K562 (cell line): ENCODE measurements at regions not wholly inside any gene's neighbourhood (a gene's known extent, or its start where the extent isn't known, plus 50 kb on each side); places are given as distances from the start of the nearest gene placed in this dataset.

Source experiments
- ATAC-seq: fragments of 200-7000 bp; cut with Tn5 transposase; 3 replicates; pipeline ENCODE4 v1.9.1; 2020; ENCODE audit warnings: moderate library complexity
- BruUV-seq: library from RNA; stranded (reverse); fragments of 400-500 nt; replicated peaks from 2 replicates; lab custom pipeline; 2021; lab: Mats Ljungman, UMichigan
- CTCF ChIA-PET: fragments of 300-600 bp; formaldehyde crosslinking; extraction: SDS; loops from one replicate; lab custom pipeline; 2021; ENCODE audit warnings: low intra/inter-chr PET ratio; lab: Yijun Ruan, JAX
- POLR2A ChIA-PET: fragments of 300-600, 350-650 bp; sonication (Branson Sonifier 250); formaldehyde crosslinking; extraction: SDS; loops from one replicate; lab custom pipeline; 2021; ENCODE audit warnings: antibody characterized with exemption, inconsistent platforms; lab: Yijun Ruan, JAX
- DNase-seq, 4 experiments: peaks; one replicate each; pipeline versions ENCODE4 v3.0.0 to v3.0.0-alpha.2; 2011 to 2018; ENCODE audit warnings: low spot score in 3 of 4, mixed read lengths in 3 of 4; ENCODE audit errors: extremely low read depth in 1 of 4
- FAIRE-seq: peaks from 2 replicates; lab custom pipeline; 2011; peaks lifted over from hg19 to GRCh38; lab: Jason Lieb, UNC
- H2AFZ ChIP-seq: 2 replicates; pipeline ENCODE4 v1.6.0; 2011; ENCODE audit warnings: low read depth, low read length, control low read depth, inconsistent platforms
- H3K27ac ChIP-seq: fragments of 200-600 bp; 3 replicates; pipeline ENCODE4 v1.8.0; 2011; ENCODE audit warnings: low read depth, mild to moderate bottlenecking, control low read depth, inconsistent platforms, low read length, moderate library complexity, mixed read lengths; ENCODE audit errors: extremely low read depth
- H3K27me3 ChIP-seq, 2 experiments: fragments of 300-600 bp in 1 of 2; 2 replicates in 1 of 2; 3 replicates in 1 of 2; pipeline versions ENCODE4 v1.6.0 to v1.8.0; 2011; ENCODE audit warnings: inconsistent platforms in 2 of 2, low read length in 2 of 2, mild to moderate bottlenecking in 1 of 2, mixed read lengths in 1 of 2, moderate library complexity in 1 of 2; ENCODE audit not compliant: control insufficient read depth in 2 of 2, insufficient read depth in 2 of 2
- H3K36me3 ChIP-seq: fragments of 300-600 bp; 3 replicates; pipeline ENCODE4 v1.8.0; 2011; ENCODE audit warnings: mild to moderate bottlenecking, low read length, inconsistent platforms; ENCODE audit not compliant: control insufficient read depth, insufficient read depth
- H3K4me1 ChIP-seq, 2 experiments: fragments of 200-600 bp in 1 of 2; replicated peaks in 1 of 2; 2 replicates in 1 of 2; 3 replicates in 1 of 2; pipeline versions ENCODE4 v1.5.1 to v1.8.0; 2011; ENCODE audit warnings: inconsistent platforms in 2 of 2, low read length in 2 of 2, mild to moderate bottlenecking in 1 of 2, mixed read lengths in 1 of 2, moderate library complexity in 1 of 2; ENCODE audit not compliant: control insufficient read depth in 2 of 2, insufficient read depth in 2 of 2
- H3K4me2 ChIP-seq: 2 replicates; pipeline ENCODE4 v1.6.1; 2011; ENCODE audit warnings: low read length, control low read depth, inconsistent platforms, mixed read lengths; ENCODE audit not compliant: insufficient read depth
- H3K4me3 ChIP-seq: fragments of 200-600 bp; sonication (generic), shearing (Covaris generic); 2 replicates; pipeline ENCODE4 v1.5.1; 2016; ENCODE audit warnings: control low read depth, inconsistent platforms
- H3K79me2 ChIP-seq: fragments of 200-600 bp; 3 replicates; pipeline ENCODE4 v1.8.0; 2011; ENCODE audit warnings: low read length, inconsistent platforms; ENCODE audit not compliant: control insufficient read depth, insufficient read depth
- H3K9ac ChIP-seq, 2 experiments: 2 replicates each; pipeline versions ENCODE4 v1.6.0 to v1.6.1; 2011; ENCODE audit warnings: low read depth in 2 of 2, low read length in 2 of 2, control low read depth in 1 of 2, inconsistent platforms in 1 of 2, mild to moderate bottlenecking in 1 of 2, mixed read lengths in 1 of 2; ENCODE audit not compliant: insufficient read depth in 1 of 2
- H3K9me1 ChIP-seq: one replicate; pipeline ENCODE4 v1.6.0; 2011; ENCODE audit warnings: inconsistent platforms, mild to moderate bottlenecking, low read length, moderate library complexity; ENCODE audit not compliant: control insufficient read depth, insufficient read depth
- H3K9me3 ChIP-seq: replicated peaks from 2 replicates; pipeline ENCODE4 v1.5.1; 2011; ENCODE audit warnings: low read depth, low read length, inconsistent platforms; ENCODE audit not compliant: control insufficient read depth, insufficient read depth
- H4K20me1 ChIP-seq: replicated peaks from 2 replicates; pipeline ENCODE4 v1.6.1; 2011; ENCODE audit warnings: low read length, inconsistent platforms, mixed read lengths; ENCODE audit not compliant: control insufficient read depth, insufficient read depth
- ATF3 ChIP-seq, 2 experiments: fragments of 450-650 bp in 1 of 2; sonication (generic) in 1 of 2; formaldehyde crosslinking in 1 of 2; IDR thresholded peaks in 1 of 2; conservative IDR thresholded peaks in 1 of 2; 2 replicates each; pipeline versions ENCODE4 v1.6.1 to v1.8.1; 2016 to 2023; ENCODE audit warnings: mild to moderate bottlenecking in 2 of 2, moderate library complexity in 2 of 2, inconsistent platforms in 1 of 2, missing genetic modification reagents in 1 of 2
- EHMT2 ChIP-seq: fragments of 450-650 bp; IDR thresholded peaks from 2 replicates; pipeline ENCODE4 v1.6.1; 2018; ENCODE audit warnings: antibody characterized with exemption
- FOSL1 ChIP-seq: fragments of 200-800 bp; sonication (Bioruptor generic); conservative IDR thresholded peaks from 2 replicates; pipeline ENCODE4 v1.6.1; 2016; ENCODE audit warnings: missing genetic modification characterization, missing compliant biosample characterization
- FOXJ2 ChIP-seq: fragments of 200-800 bp; sonication (Bioruptor generic); IDR thresholded peaks from 2 replicates; pipeline ENCODE4 v1.6.1; 2016; ENCODE audit warnings: missing genetic modification characterization, missing compliant biosample characterization
- HINFP ChIP-seq: fragments of 450-650 bp; conservative IDR thresholded peaks from 2 replicates; pipeline ENCODE4 v1.6.1; 2016; ENCODE audit warnings: missing genetic modification characterization, low read depth, mild to moderate bottlenecking, control low read depth, missing compliant biosample characterization
- JUND ChIP-seq, 2 experiments: IDR thresholded peaks; 2 replicates in 1 of 2; 3 replicates in 1 of 2; pipeline ENCODE4 v1.6.1; 2011; ENCODE audit warnings: borderline replicate concordance in 2 of 2, low read depth in 2 of 2, low read length in 2 of 2, improper control_type of control experiment in 1 of 2, missing biosample characterization in 1 of 2, missing genetic modification characterization in 1 of 2, missing genetic modification reagents in 1 of 2
- MEF2D ChIP-seq: conservative IDR thresholded peaks from 2 replicates; pipeline ENCODE4 v1.6.1; 2016; ENCODE audit warnings: low read depth, missing genetic modification characterization, missing compliant biosample characterization
- NCOA1 ChIP-seq: fragments of 450-650 bp; IDR thresholded peaks from 2 replicates; pipeline ENCODE4 v1.6.1; 2016; ENCODE audit warnings: low read depth
- SMAD4 ChIP-seq: fragments of 250-450 bp; sonication (Bioruptor Pico); conservative IDR thresholded peaks from 2 replicates; pipeline ENCODE4 v1.8.0; 2021; ENCODE audit warnings: inconsistent platforms, mild to moderate bottlenecking, moderate library complexity
- SMARCB1 ChIP-seq: IDR thresholded peaks from 2 replicates; pipeline ENCODE4 v1.6.1; 2011; ENCODE audit warnings: improper control_type of control experiment, low read depth; ENCODE audit not compliant: insufficient read length
- ZNF277 ChIP-seq: fragments of 250-450 bp; sonication (Bioruptor Pico); IDR thresholded peaks from 2 replicates; pipeline ENCODE4 v1.8.0; 2022; ENCODE audit warnings: inconsistent platforms, mild to moderate bottlenecking, moderate library complexity, borderline replicate concordance
- ZNF583 ChIP-seq: fragments of 250-450 bp; sonication (Bioruptor Pico); IDR thresholded peaks from 2 replicates; pipeline ENCODE4 v1.4.0; 2020
- in situ Hi-C: fragments of 300-500 bp; cut with MboI; formaldehyde crosslinking; loops from 4 replicates; pipeline ENCODE4 v1.15.0; 2018; ENCODE audit warnings: inconsistent platforms, mixed read lengths
- intact Hi-C: fragments of 100-400 bp; cut with micrococcal nuclease; formaldehyde crosslinking; loops from 2 replicates; pipeline ENCODE4 v1.14.2; 2022

GRCh38 chr10:117653170-117653515 is 110.6 kb downstream of the EMX2 start:
- no TSS peak for BruUV-seq
- Histone ChIP-seq H3K9me1 (no peaks in the 10 kb centered on the region), H3K9me3 (no peaks in the 10 kb centered on the region), H4K20me1 (no peaks in the 10 kb centered on the region), H3K79me2 (no peaks in the 10 kb centered on the region), H3K36me3 (no peaks in the 10 kb centered on the region), H3K4me3 (no peak overlapping the region), H3K27ac (no peak overlapping the region), H3K9ac (no peak overlapping the region), H2AFZ (no peak overlapping the region), H3K4me2 (no peak overlapping the region), H3K27me3 (no peaks in the 10 kb centered on the region; a peak in 1 of 5 replicates), H3K4me1 (no peaks in the 10 kb centered on the region)
- FAIRE-seq (no peak), DNase-seq (no peak), ATAC-seq (no peak)
- POLR2A ChIA-PET, result no interaction called here
- intact Hi-C loops, result no loop called here
- CTCF ChIA-PET, result no interaction called here
- no peak for TF ChIP-seq NCOA1
- no peak for TF ChIP-seq SMAD4
- TF ChIP-seq FOXJ2 (tag), result no peak
- no peak for TF ChIP-seq EHMT2
- peak; percentile 23; the same call in 1 of the 2 replicates for TF ChIP-seq JUND (IDR thresholded peaks at IDR 0.05; ENCODE audit: borderline replicate concordance, low read depth, low read length)
- TF ChIP-seq JUND (tag; IDR thresholded peaks at IDR 0.05; ENCODE audit: borderline replicate concordance, low read depth, low read length), result no peak
- TF ChIP-seq ZNF583 (CRISPR knock-in tag), result no peak
- no peak for TF ChIP-seq HINFP (tag)
- no peak for TF ChIP-seq MEF2D
- TF ChIP-seq ZNF277 (CRISPR knock-in tag), result no peak
- no peak for TF ChIP-seq SMARCB1
- peak; percentile 80 for TF ChIP-seq FOSL1 (tag)
- TF ChIP-seq ATF3 (IDR thresholded peaks at IDR 0.05), result peak; percentile 46; the same call in 1 of the 2 replicates
- TF ChIP-seq ATF3 (CRISPR knock-in tag; conservative IDR thresholded peaks at IDR 0.05), result no peak
- in situ Hi-C loops, result no loop called here
